ENCODE measurements at regions not wholly inside any gene's neighbourhood (a gene's known extent, or its start where the extent isn't known, plus 50 kb on each side); places are given as distances from the start of the nearest gene placed in this dataset.

DNA sequence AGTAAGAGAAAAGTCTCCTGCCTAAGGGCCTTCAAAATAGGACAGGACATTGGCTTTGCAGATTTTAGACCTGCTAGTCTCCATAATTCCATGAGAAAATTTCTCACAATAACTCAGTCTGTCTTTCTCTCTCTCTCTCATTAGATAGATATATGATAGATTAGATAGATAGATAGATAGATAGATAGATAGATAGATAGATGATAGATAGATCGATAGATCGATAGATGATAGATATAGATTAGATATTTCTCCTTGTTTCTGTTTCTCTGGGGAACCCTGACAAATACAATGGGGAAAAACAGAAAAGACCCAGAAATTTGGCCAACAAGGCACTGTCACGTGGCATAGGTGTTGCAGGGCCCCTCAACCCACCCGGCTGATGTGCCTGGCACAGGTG, 84.4 kb upstream of the ALDH1B1 start:
- H3K4me3 ChIP-seq (ENCODE audit: low read depth, low read length): no peak overlapping the region
- TF ChIP-seq, protein P1, sequence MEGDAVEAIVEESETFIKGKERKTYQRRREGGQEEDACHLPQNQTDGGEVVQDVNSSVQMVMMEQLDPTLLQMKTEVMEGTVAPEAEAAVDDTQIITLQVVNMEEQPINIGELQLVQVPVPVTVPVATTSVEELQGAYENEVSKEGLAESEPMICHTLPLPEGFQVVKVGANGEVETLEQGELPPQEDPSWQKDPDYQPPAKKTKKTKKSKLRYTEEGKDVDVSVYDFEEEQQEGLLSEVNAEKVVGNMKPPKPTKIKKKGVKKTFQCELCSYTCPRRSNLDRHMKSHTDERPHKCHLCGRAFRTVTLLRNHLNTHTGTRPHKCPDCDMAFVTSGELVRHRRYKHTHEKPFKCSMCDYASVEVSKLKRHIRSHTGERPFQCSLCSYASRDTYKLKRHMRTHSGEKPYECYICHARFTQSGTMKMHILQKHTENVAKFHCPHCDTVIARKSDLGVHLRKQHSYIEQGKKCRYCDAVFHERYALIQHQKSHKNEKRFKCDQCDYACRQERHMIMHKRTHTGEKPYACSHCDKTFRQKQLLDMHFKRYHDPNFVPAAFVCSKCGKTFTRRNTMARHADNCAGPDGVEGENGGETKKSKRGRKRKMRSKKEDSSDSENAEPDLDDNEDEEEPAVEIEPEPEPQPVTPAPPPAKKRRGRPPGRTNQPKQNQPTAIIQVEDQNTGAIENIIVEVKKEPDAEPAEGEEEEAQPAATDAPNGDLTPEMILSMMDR (IDR thresholded peaks at IDR 0.05; ENCODE audit: insufficient read depth, low read depth, low read length, missing control alignments): no peak
- DNase-seq (ENCODE audit: low read depth): no peak

DNA sequence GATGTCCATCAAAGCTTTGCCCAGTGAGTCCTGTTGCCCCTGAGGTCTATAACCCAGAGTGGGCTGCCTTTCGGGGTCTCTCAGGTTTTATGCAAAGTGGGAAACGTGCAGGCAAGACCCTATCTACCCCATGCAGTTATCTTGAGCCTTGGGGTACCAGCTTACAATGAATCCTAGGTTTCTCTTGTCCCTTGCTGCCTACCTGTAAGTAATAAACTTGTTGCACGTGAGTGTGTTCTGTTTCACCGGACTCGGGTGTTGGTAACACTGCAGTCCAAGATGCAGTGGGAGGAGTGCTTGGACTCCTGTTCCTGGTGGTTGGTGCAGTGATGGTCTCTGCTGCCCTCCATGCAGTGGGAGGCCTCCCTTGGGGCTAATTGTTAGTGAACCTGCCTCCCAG, 85.6 kb upstream of the ALDH1B1 start:
- DNase-seq (ENCODE audit: low read depth): no peak
- TF ChIP-seq, protein P1 (IDR thresholded peaks at IDR 0.05; ENCODE audit: insufficient read depth, low read depth, low read length, missing control alignments): no peak
- H3K4me3 ChIP-seq (ENCODE audit: low read depth, low read length): no peak overlapping the region

DNA sequence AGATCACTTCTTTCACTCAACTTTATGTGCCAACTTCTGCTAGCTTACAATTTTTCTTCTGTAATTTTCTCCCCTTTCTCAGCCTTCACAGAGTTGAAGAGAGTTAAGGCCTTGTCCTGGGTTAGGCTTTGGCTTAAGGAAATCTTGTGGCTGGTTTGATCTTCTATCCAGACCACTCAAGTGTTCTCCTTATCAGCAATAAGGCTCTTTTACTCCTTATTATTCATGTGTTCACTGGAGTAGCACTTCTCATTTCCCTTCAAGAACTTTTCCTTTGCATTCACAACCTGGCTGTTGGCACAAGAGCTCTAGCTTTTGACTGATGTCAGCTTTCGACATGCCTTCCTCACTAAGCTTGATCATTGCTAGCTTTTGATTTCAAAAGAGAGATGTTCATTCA, 86.9 kb upstream of the ALDH1B1 start:
- H3K4me3 ChIP-seq (ENCODE audit: low read depth, low read length): no peak overlapping the region
- TF ChIP-seq, protein P1 (IDR thresholded peaks at IDR 0.05; ENCODE audit: insufficient read depth, low read depth, low read length, missing control alignments): no peak
- DNase-seq (ENCODE audit: low read depth): no peak

DNA sequence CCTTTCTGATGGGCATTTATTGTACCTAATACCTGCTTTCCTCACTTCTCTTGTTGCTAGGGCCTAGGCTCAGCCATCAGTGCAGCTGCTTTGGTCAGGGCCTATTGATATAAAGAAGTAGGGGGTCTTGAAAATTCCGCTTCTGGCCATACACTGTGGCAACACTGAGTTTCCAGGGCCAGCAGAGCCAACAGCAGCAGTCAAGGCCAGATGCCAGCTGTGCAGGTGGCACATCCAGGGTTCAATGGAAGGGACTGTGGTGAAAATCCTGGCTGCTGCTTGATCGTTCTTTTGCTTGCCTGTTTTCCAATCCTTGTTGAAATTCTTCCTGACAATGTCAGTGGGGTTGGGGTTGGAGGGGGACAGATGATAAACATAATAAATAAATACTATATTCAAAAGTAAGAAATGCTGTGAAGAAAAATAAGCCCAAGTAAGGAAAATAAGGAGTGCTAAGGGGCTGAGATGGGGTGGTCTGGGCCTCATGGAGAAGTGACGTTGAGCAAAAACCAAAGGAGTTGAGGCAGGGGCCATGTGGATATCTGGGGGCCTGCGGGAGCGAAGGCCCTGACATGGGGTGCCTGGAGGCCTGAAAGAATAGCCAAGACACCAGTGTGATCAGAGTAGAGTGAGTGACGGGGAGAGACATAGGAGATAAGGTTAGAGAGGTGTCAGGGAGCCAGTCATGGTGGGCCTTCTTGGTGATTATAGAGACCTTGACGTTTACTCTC, 91.0 kb upstream of the ALDH1B1 start:
- TF ChIP-seq, protein P1 (IDR thresholded peaks at IDR 0.05; ENCODE audit: insufficient read depth, low read depth, low read length, missing control alignments): no peak
- H3K4me3 ChIP-seq (ENCODE audit: low read depth, low read length): no peak overlapping the region
- DNase-seq (ENCODE audit: low read depth): no peak

DNA sequence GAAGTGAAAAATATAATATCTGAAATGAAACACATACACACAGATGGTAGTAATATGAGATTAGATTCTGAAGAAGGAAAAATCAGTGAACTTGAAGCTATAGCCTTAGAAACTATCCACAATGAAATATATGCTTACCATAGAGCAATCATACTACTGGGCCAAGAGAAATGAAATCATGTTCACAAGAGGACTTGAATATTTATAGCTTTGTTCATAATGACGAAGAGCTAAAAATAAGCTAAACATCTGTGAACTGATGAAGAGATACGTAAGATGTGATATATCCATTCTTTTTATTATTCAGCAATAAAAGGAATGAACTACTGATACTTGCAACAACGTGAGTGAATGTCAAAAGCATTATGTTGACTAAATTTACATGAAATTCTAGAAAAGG, 92.6 kb upstream of the ALDH1B1 start:
- TF ChIP-seq, protein P1 (IDR thresholded peaks at IDR 0.05; ENCODE audit: insufficient read depth, low read depth, low read length, missing control alignments): no peak
- DNase-seq (ENCODE audit: low read depth): no peak
- no peak overlapping the region for H3K4me3 ChIP-seq (ENCODE audit: low read depth, low read length)

DNA sequence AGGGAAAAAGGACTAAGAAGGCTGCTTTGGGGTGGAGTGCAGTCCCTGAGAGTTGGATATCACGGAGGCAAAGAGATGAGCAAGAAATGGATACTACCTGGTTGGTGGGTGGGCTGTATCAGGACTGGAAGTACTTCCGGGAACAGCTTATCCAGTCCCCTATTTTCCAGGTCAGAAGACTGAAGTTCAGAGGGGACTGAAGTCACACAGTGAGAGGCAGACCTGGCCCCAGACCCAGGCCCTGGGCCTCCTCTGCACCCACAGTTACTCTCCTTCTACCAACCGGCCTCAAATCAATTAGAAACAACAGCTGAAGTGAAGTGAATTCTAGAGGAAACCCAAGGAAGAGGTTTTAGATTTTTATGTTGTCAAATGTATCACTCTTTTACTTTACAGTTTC, 93.6 kb upstream of the ALDH1B1 start:
- H3K4me3 ChIP-seq (ENCODE audit: low read depth, low read length): no peak overlapping the region
- TF ChIP-seq, protein P1 (IDR thresholded peaks at IDR 0.05; ENCODE audit: insufficient read depth, low read depth, low read length, missing control alignments): no peak
- no peak for DNase-seq (ENCODE audit: low read depth)

DNA sequence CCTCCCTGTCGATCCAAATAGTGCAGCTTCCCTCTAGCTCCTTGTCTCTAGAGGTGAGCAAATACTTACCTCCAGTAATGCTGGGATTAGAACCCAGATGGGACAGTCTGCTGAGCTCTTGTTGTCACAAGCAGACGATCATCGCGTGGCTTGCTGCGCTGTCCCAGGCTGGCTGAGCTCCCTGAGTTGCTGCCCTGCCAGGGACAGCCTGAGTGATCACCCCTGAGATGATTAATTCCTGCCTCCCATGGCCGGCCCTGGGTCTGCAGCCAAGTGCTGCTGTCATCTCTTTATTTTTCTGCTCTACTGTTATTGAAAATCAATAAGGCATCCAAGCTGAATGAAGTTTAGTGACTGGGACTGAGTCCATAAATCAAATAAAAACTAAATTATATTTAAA, 94.0 kb upstream of the ALDH1B1 start:
- H3K4me3 ChIP-seq (ENCODE audit: low read depth, low read length): no peak overlapping the region
- TF ChIP-seq, protein P1 (IDR thresholded peaks at IDR 0.05; ENCODE audit: insufficient read depth, low read depth, low read length, missing control alignments): no peak
- DNase-seq (ENCODE audit: low read depth): no peak
